Fibroblast of villous mesenchyme (primary cell): ENCODE measurements at regions not wholly inside any gene's neighbourhood (a gene's known extent, or its start where the extent isn't known, plus 50 kb on each side); places are given as distances from the start of the nearest gene placed in this dataset.

Experiments used
- DNase-seq: peaks from one replicate; pipeline ENCODE4 v3.0.0-alpha.2; 2010; ENCODE audit warnings: low read depth
- H3K4me3 ChIP-seq: 2 replicates; pipeline ENCODE4 v1.5.1; 2011; ENCODE audit warnings: low read depth, mild to moderate bottlenecking, low read length
- TF ChIP-seq, protein P1 (sequence below): IDR thresholded peaks from 2 replicates; pipeline ENCODE4 v1.5.1; 2012; ENCODE audit warnings: low read depth, mild to moderate bottlenecking, low read length; ENCODE audit not compliant: insufficient read depth

DNA sequence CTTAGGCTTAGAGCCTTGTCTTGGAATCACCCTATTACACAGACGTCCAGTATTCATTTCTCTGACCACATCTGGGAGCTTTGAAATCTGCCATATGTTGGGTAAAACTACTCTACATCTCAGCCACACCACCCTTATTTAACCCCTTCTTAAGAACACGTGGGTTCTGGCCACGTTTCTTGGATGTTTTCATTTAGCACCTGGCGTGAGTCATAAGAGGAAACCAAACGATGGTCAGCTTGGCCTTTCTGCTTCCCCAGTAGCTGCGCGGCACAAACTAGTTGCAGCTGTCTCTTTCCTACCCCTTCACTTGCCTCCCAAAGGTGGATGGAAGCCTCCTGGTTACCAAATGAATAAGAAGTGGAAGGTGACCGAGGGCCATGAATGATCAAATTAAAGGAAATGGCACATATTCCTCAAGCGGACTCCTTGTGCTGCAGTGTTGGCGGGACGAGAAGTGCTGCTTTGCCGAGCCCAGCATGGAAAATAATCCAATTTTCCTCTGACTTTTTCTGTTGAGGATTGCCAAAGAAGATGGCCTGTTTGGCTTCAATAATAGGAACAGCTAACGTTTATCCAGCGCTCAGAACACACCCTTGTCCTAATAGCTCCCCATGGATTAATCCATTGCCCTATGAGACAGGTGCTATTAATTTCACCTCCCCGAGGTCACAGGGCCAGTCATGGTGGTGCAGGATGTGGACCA, 154.1 kb downstream of the ZNF664 start:
- TF ChIP-seq, protein P1, sequence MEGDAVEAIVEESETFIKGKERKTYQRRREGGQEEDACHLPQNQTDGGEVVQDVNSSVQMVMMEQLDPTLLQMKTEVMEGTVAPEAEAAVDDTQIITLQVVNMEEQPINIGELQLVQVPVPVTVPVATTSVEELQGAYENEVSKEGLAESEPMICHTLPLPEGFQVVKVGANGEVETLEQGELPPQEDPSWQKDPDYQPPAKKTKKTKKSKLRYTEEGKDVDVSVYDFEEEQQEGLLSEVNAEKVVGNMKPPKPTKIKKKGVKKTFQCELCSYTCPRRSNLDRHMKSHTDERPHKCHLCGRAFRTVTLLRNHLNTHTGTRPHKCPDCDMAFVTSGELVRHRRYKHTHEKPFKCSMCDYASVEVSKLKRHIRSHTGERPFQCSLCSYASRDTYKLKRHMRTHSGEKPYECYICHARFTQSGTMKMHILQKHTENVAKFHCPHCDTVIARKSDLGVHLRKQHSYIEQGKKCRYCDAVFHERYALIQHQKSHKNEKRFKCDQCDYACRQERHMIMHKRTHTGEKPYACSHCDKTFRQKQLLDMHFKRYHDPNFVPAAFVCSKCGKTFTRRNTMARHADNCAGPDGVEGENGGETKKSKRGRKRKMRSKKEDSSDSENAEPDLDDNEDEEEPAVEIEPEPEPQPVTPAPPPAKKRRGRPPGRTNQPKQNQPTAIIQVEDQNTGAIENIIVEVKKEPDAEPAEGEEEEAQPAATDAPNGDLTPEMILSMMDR, result no peak
- DNase-seq, result no peak
- H3K4me3 ChIP-seq, result no peak overlapping the region

DNA sequence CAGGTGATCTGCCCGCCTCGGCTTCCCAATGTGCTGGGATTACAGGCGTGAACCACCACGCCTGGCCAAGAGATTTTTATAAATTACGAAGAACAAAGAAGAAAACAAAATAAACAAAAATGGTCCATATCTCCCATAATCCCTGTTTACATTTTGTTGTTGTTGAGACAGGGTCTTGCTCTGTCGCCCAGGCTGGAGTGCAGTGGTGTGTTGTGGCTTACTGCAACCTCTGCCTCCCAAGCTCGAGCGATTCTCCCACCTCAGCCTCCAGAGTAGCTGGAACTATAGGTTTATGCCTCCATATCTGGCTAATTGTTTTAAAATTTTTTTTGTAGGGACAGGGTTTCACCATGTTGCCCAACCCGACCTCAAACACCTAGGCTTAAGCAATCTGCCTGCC, 156.1 kb downstream of the ZNF664 start:
- DNase-seq, result no peak
- no peak overlapping the region for H3K4me3 ChIP-seq
- TF ChIP-seq, protein P1, result no peak

DNA sequence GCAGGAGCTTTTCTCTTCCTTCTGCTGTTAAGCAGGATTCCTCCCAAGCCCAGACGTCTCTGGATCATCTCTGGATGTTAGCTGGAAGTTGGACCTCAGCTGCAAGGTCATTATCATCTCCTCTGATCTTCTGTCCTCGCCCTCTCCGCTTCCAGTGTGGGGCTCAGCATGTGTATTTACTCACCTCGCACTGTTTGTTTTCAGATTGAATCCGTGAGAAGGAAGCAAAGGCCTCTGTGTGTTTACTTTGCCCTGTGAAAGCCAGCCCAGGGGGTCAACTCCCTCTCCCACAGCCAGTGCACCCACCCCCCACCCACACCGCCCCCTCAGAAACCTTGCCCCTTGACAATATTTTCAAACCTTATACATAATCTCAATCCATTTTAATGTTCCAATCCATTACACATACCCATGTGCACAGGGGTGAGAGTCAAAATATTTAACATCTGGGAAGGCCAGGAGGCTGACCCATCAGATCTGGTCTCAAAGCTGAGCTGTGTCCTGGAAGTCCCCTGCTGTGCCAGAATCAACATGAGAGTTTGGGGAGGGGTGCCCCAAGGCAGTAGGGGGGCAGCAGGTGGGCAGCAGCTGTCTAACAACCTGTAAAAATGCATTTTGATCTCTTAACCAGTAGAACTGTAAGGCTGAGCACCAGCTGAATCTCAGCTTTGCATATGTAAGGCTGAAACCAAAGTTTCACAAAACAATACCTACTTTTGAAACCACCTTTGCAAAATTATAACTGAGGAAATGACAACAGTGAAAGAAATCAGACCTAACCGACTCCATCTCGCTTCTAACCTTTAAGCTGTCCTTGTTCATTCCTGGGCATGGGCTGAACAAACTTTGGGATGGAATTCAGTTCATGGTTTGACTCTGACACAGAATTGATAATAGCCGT, 157.9 kb downstream of the ZNF664 start:
- TF ChIP-seq, protein P1, result no peak
- no peak overlapping the region for H3K4me3 ChIP-seq
- DNase-seq, result peak; percentile 5

DNA sequence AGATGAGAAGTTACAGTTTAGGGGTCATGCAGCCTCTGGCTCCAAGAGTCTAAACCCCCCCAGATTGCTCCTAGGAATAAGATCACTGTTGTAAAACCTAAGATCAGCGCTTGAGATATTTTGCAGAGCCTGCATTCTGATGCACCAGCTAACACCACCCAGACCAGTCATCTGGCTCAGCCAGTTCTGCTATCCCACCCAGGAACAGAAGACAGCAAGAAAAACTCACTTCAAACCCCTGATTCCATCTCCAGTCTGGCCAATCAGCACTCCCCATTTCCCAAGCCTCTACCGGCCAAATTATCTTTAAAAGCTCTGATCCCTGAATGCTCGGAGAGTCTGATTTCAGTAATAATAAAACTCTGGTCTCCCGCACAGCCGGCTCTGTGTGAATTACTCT, 158.6 kb downstream of the ZNF664 start:
- no peak overlapping the region for H3K4me3 ChIP-seq
- DNase-seq, result no peak
- TF ChIP-seq, protein P1, result no peak

DNA sequence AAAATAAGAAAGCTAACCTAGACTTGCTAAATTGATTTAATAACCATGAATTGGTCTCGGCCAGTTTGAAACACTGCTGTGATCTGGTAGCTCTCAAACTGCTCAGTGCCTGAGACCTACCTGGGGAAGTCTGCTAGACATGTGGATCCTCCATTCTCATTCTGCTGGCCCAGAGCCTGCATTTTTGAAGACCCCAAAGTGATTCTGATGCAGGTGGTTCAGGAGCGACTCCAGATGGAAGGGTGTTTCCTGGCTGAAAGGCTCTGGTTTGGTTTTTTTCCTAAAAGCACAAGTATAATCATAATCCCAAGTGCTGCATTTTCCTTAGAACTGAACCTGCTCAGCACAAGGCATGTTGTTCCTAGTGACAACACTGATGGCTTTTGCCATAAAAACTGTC, 159.5 kb downstream of the ZNF664 start:
- no peak for DNase-seq
- TF ChIP-seq, protein P1, result no peak
- no peak overlapping the region for H3K4me3 ChIP-seq

DNA sequence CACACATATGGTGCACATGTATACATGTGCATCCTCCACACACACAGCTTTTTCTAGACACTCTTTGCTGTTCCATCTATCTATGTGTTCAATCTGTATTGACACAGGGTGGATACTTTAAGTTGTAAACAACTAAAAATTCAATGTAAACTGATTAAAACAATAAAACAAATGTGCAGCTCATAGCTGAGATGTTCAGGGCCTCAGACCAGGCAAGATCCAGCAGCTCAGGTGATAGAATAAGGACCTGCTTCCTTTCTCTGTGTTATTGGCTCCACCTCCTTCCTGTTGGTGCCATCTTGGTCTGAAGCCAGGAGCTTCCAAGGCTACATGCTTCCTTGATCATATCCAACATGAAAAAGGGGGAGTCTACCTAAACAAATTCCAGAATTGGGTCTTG, 158.1 kb upstream of the RFLNA start:
- DNase-seq, result no peak
- no peak overlapping the region for H3K4me3 ChIP-seq
- TF ChIP-seq, protein P1, result no peak
